Right lobe of liver (tissue), 6 donors: ENCODE measurements at regions not wholly inside any gene's neighbourhood (a gene's known extent, or its start where the extent isn't known, plus 50 kb on each side); places are given as distances from the start of the nearest gene placed in this dataset.

Experiments
- ATAC-seq, 4 donors: fragments of 200-7000 bp; cut with Tn5 transposase; one replicate each; pipeline ENCODE4 v1.9.1; 2020; ENCODE audit warnings: mild to moderate bottlenecking in 4 of 4, moderate library complexity in 4 of 4
- DNase-seq, 3 donors: peaks; one replicate each; pipeline ENCODE4 v3.0.0-alpha.2; 2020
- H3K27ac ChIP-seq, 3 donors: fragments of 200-600 bp; one replicate each; pipeline ENCODE4 v1.8.0; 2022
- H3K27me3 ChIP-seq, 2 donors: fragments of 200-600 bp; one replicate each; pipeline ENCODE4 v1.8.0; 2022
- H3K36me3 ChIP-seq, 4 donors: fragments of 200-600 bp; sonication (generic) in 1 of 4; one replicate each; pipeline versions ENCODE4 v1.5.1 to v1.8.0; 2017 to 2022; ENCODE audit warnings: control low read depth in 1 of 4
- H3K4me1 ChIP-seq, 4 donors: fragments of 200-600 bp; sonication (generic) in 1 of 4; one replicate each; pipeline versions ENCODE4 v1.5.1 to v1.8.0; 2017 to 2022; ENCODE audit warnings: control low read depth in 1 of 4
- H3K4me3 ChIP-seq, 3 donors: fragments of 200-600 bp; one replicate each; pipeline ENCODE4 v1.8.0; 2022
- H3K9me3 ChIP-seq, 4 donors: fragments of 200-600 bp; sonication (generic) in 1 of 4; one replicate each; pipeline versions ENCODE4 v1.5.1 to v1.8.0; 2017 to 2022; ENCODE audit warnings: control low read depth in 1 of 4
- POLR2A ChIP-seq: fragments of 450-650 bp; IDR thresholded peaks from one replicate; pipeline ENCODE4 v1.6.1; 2017; ENCODE audit warnings: antibody characterized with exemption, mild to moderate bottlenecking
- WGBS: methylation state at CpG from one replicate; pipeline ENCODE4 v1.1.6; 2018; ENCODE audit warnings: low coverage, low lambda C conversion rate; ENCODE audit not compliant: insufficient coverage; ENCODE audit errors: missing lambda C conversion rate; 5-methylcytosine and 5-hydroxymethylcytosine counted together
- intact Hi-C, 2 donors: fragments of 100-400 bp; cut with DNase I; formaldehyde crosslinking; loops; one replicate each; pipeline versions ENCODE4 v1.11.2 to v1.14.1; 2022
- TF ChIP-seq, protein P1 (sequence below), 4 donors: fragments of 200-600 bp in 3 of 4; fragments of 450-650 bp in 1 of 4; IDR thresholded peaks; one replicate each; pipeline versions ENCODE4 v1.5.1 to v1.8.0; 2016 to 2022; ENCODE audit warnings: antibody characterized with exemption in 4 of 4, mild to moderate bottlenecking in 2 of 4
- donor health status: DM: no; HTN: yes; CAD: no.
- donor health status: DM: no; HTN: no; CAD: no.
- donor health status: DM: no; HTN: no; CAD: no.
- donor health status: DM: no; HTN: yes; CAD: no.
- donor health status: DM: no; HTN: yes; CAD: no.

DNA sequence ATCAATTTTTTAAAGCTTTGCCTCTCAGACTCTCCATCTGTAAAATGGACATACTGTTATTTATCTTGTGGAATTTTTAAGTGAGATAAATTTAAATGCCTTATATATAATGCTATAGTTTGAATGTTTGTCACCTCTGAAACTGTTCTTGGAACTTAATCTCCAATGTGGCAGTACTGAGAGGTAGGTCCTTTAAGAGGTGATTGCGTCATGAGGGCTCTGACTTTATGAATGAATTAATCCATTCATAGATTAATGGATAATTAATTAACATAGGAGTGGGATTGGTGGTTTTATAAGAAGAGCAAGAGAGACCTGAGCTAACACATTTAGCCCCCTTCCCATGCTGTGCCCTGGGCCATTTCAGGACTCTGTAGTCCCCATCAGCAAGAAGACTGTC, 326.3 kb upstream of the TSHZ2 start:
- Histone ChIP-seq H3K4me3 (no peak overlapping the region), H3K36me3 (no peaks in the 10 kb centered on the region), H3K27me3 (no peaks in the 10 kb centered on the region), H3K4me1 (no peaks in the 10 kb centered on the region), H3K9me3 (no peaks in the 10 kb centered on the region), H3K27ac (no peak overlapping the region)
- 92% methylated on average over 1 of the region's 1 CpG for WGBS
- TF ChIP-seq, protein P1, sequence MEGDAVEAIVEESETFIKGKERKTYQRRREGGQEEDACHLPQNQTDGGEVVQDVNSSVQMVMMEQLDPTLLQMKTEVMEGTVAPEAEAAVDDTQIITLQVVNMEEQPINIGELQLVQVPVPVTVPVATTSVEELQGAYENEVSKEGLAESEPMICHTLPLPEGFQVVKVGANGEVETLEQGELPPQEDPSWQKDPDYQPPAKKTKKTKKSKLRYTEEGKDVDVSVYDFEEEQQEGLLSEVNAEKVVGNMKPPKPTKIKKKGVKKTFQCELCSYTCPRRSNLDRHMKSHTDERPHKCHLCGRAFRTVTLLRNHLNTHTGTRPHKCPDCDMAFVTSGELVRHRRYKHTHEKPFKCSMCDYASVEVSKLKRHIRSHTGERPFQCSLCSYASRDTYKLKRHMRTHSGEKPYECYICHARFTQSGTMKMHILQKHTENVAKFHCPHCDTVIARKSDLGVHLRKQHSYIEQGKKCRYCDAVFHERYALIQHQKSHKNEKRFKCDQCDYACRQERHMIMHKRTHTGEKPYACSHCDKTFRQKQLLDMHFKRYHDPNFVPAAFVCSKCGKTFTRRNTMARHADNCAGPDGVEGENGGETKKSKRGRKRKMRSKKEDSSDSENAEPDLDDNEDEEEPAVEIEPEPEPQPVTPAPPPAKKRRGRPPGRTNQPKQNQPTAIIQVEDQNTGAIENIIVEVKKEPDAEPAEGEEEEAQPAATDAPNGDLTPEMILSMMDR (IDR thresholded peaks at IDR 0.05): no peak
- no peak for ATAC-seq
- DNase-seq: no peak
- intact Hi-C loops: no loop called here

DNA sequence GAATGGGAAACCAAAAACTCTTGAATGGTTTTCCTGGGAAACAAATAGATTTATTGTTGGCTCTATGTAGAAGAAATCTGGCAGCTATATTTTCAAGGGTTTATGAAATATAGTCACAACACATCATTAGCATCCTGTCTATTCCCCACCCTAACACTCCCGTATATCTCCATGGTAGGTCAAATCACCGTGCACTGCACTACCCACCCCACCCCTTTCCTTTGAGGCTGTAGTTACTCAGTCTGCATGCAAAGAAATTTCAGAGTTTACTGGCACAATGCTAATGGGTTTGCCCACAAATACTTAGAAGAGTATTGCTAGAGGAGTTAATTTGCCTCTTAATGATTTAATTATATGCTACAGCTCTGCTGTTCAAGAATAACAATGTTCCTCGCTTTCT, 329.1 kb upstream of the TSHZ2 start:
- ATAC-seq: no peak
- no peak for DNase-seq
- Histone ChIP-seq H3K36me3 (no peaks in the 10 kb centered on the region), H3K4me1 (no peaks in the 10 kb centered on the region), H3K9me3 (no peaks in the 10 kb centered on the region), H3K4me3 (no peak overlapping the region), H3K27me3 (no peaks in the 10 kb centered on the region), H3K27ac (no peak overlapping the region)
- intact Hi-C loops: no loop called here
- no peak for TF ChIP-seq POLR2A
- TF ChIP-seq, protein P1 (IDR thresholded peaks at IDR 0.05): no peak
- 81% methylated on average over 3 of the region's 3 CpGs for WGBS

DNA sequence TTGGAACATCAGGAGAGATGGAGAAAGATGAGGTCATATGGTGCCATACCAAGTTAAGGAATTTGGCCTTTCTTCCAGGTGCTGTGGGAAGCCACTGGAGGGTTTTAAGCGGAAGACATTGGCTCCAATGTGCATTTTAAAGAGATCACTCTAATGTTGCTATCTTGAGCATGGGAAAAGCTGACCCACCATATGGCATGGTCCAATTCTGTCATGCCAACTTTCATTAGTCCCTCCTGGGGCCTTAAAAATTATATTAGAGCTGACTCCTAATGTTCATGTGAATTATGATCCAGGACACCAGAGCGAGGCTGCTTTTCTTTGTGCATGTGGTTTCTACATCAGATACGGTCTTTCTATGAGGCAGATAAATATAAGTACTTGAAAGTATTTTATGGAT, 335.0 kb upstream of the TSHZ2 start:
- TF ChIP-seq, protein P1 (IDR thresholded peaks at IDR 0.05): no peak
- TF ChIP-seq POLR2A: no peak
- no peak overlapping the region for H3K27ac ChIP-seq
- no peaks in the 10 kb centered on the region for H3K4me1 ChIP-seq
- WGBS: 94% methylated on average over 3 of the region's 3 CpGs
- no peaks in the 10 kb centered on the region for H3K9me3 ChIP-seq
- ATAC-seq: no peak
- intact Hi-C loops: no loop called here
- DNase-seq: no peak
- H3K4me3 ChIP-seq: no peak overlapping the region
- no peaks in the 10 kb centered on the region for H3K36me3 ChIP-seq
- no peaks in the 10 kb centered on the region for H3K27me3 ChIP-seq

DNA sequence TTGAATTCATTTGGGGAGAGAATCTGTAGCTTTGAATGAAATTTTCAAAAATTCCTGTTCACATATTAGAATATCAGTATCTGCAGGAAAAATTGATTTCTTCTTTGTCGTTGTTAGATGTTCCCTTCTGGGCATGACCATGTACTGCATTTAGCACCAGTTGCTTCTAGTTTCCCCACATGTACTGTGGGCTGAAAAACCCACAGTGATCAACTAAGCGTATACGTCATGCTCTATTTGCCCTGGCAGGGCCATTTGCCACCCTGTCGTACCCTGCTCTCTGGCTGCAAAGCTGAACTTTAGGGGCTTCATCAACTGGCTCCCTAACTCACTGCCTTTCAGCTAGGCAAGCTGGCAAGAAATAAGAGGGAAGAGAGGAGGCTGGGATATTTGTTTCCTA, 340.7 kb upstream of the TSHZ2 start:
- no peaks in the 10 kb centered on the region for H3K9me3 ChIP-seq
- no peaks in the 10 kb centered on the region for H3K4me1 ChIP-seq
- intact Hi-C loops: no loop called here
- H3K27ac ChIP-seq: no peak overlapping the region
- ATAC-seq (no peak), DNase-seq (no peak)
- WGBS: 92% methylated on average over 4 of the region's 4 CpGs
- TF ChIP-seq, protein P1 (IDR thresholded peaks at IDR 0.05): no peak
- TF ChIP-seq POLR2A: no peak
- no peaks in the 10 kb centered on the region for H3K27me3 ChIP-seq
- no peak overlapping the region for H3K4me3 ChIP-seq
- no peaks in the 10 kb centered on the region for H3K36me3 ChIP-seq

DNA sequence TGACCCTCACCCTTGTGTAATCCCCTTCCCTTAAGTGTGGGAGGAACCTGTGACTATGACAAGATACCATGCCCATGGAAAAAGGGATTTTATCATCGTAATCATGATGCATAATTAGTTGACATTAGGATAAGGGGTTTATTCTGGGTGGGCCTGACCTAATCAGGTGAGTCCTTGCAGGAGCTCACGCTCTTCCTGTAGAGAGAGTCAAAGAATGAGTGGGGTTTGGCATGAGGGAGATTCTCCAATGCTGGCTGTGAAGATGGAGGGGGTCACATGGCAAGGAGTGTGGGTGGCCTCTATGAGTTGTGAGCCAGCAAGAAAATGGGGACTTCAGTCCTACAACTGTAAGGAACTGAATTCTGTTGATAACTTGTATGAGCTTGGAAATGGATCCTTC, 342.0 kb upstream of the TSHZ2 start:
- 32% methylated on average over 2 of the region's 2 CpGs for WGBS
- Histone ChIP-seq H3K4me3 (no peak overlapping the region), H3K27me3 (no peaks in the 10 kb centered on the region), H3K27ac (no peak overlapping the region), H3K36me3 (no peaks in the 10 kb centered on the region), H3K9me3 (no peaks in the 10 kb centered on the region), H3K4me1 (no peaks in the 10 kb centered on the region)
- intact Hi-C loops: no loop called here
- DNase-seq (no peak), ATAC-seq (no peak)
- TF ChIP-seq, protein P1 (IDR thresholded peaks at IDR 0.05): no peak
- TF ChIP-seq POLR2A: no peak
